Left kidney (tissue), 1 donor: ENCODE measurements at regions not wholly inside any gene's neighbourhood (a gene's known extent, or its start where the extent isn't known, plus 50 kb on each side); places are given as distances from the start of the nearest gene placed in this dataset.

Experiments used
- DNase-seq: peaks from one replicate; pipeline ENCODE4 v3.0.0-alpha.2; 2013

GRCh38 chr7:54629771-54630170, 87.6 kb downstream of the VSTM2A start:
- DNase-seq = no peak

GRCh38 chr7:54622696-54623309, 80.6 kb downstream of the VSTM2A start:
- DNase-seq = no peak
